HEK293T (cell line): ENCODE measurements at regions not wholly inside any gene's neighbourhood (a gene's known extent, or its start where the extent isn't known, plus 50 kb on each side); places are given as distances from the start of the nearest gene placed in this dataset.
"Not testable (repeated sequence)": the region's sequence is repeated elsewhere in the genome, so short reads cannot be mapped to it uniquely, and the experiment has no call there.

Source experiments
- CTCF ChIA-PET: fragments of 350-600 bp; formaldehyde crosslinking; extraction: SDS; loops from one replicate; lab custom pipeline; 2021; ENCODE audit warnings: antibody characterized with exemption, inconsistent platforms; lab: Yijun Ruan, JAX
- POLR2A ChIA-PET: fragments of 350-600 bp; formaldehyde crosslinking; extraction: SDS; loops from one replicate; lab custom pipeline; 2020; ENCODE audit warnings: antibody characterized with exemption, inconsistent platforms; lab: Yijun Ruan, JAX
- DNase-seq: peaks from one replicate; pipeline ENCODE4 v3.0.0; 2012; ENCODE audit warnings: mixed read lengths; ENCODE audit errors: extremely low spot score
- ARNT ChIP-seq: fragments of 450-650 bp; IDR thresholded peaks from 2 replicates; pipeline ENCODE4 v1.6.1; 2017; ENCODE audit warnings: mild to moderate bottlenecking
- BHLHE40 ChIP-seq: fragments of 450-650 bp; IDR thresholded peaks from 2 replicates; pipeline ENCODE4 v1.6.1; 2016; ENCODE audit warnings: mild to moderate bottlenecking, moderate library complexity, borderline replicate concordance
- CTBP1 ChIP-seq: fragments of 450-650 bp; IDR thresholded peaks from 2 replicates; pipeline ENCODE4 v1.6.1; 2016; ENCODE audit warnings: borderline replicate concordance
- ELF4 ChIP-seq: fragments of 450-650 bp; IDR thresholded peaks from 2 replicates; pipeline ENCODE4 v1.6.1; 2017; ENCODE audit warnings: antibody characterized with exemption
- FOXA1 ChIP-seq: fragments of 450-650 bp; IDR thresholded peaks from 2 replicates; pipeline ENCODE4 v1.6.1; 2016; ENCODE audit warnings: mild to moderate bottlenecking
- FOXK2 ChIP-seq: fragments of 450-650 bp; IDR thresholded peaks from 2 replicates; pipeline ENCODE4 v1.6.1; 2016; ENCODE audit warnings: mild to moderate bottlenecking
- FOXM1 ChIP-seq: fragments of 450-650 bp; IDR thresholded peaks from 2 replicates; pipeline ENCODE4 v1.6.1; 2017; ENCODE audit warnings: mild to moderate bottlenecking, borderline replicate concordance
- HDGF ChIP-seq: fragments of 450-650 bp; IDR thresholded peaks from 2 replicates; pipeline ENCODE4 v1.6.1; 2017; ENCODE audit warnings: antibody characterized with exemption, borderline replicate concordance
- L3MBTL2 ChIP-seq: fragments of 450-650 bp; conservative IDR thresholded peaks from 2 replicates; pipeline ENCODE4 v1.6.1; 2016; ENCODE audit warnings: mild to moderate bottlenecking
- LEF1 ChIP-seq: fragments of 450-650 bp; IDR thresholded peaks from 2 replicates; pipeline ENCODE4 v1.6.1; 2017; ENCODE audit warnings: mild to moderate bottlenecking, borderline replicate concordance
- NFRKB ChIP-seq: fragments of 450-650 bp; IDR thresholded peaks from 2 replicates; pipeline ENCODE4 v1.6.1; 2016; ENCODE audit warnings: mild to moderate bottlenecking, moderate library complexity
- SP1 ChIP-seq: fragments of 450-650 bp; IDR thresholded peaks from 2 replicates; pipeline ENCODE4 v1.6.1; 2017
- SUZ12 ChIP-seq: fragments of 450-650 bp; IDR thresholded peaks from 2 replicates; pipeline ENCODE4 v1.6.1; 2016; ENCODE audit warnings: mild to moderate bottlenecking
- TARDBP ChIP-seq: fragments of 450-650 bp; IDR thresholded peaks from 2 replicates; pipeline ENCODE4 v1.6.1; 2016
- ZNF384 ChIP-seq: fragments of 450-650 bp; IDR thresholded peaks from 2 replicates; pipeline ENCODE4 v1.6.1; 2016
- TF ChIP-seq, protein P1 (sequence below): fragments of 450-650 bp; IDR thresholded peaks from 2 replicates; pipeline ENCODE4 v1.6.1; 2016

DNA sequence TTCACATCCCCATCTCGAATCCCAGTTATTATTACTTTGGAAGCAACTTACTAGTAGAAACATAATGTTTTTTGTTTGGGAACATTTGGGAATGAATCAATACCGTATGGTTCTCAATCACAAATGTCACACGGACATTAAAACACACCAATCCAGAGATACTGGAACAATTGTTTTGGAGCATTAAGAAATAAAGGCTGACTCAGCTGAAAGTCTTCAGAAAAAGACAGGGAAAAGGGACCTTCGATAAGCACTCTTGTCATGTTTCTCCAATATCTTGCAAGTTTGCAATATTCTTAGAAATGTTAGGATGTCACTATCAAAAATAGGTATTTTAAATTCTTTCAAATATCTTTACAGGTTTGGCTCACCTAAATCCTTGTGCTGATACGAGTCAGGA, 362.4 kb downstream of the CETN3 start:
- DNase-seq: no peak
- ChIA-PET POLR2A (no interaction called here), CTCF (no interaction called here)
- TF ChIP-seq TARDBP (no peak), FOXM1 (no peak), ELF4 (no peak), L3MBTL2 (no peak), NFRKB (no peak), LEF1 (no peak), SP1 (no peak), FOXK2 (no peak), ARNT (no peak), CTBP1 (no peak)
- TF ChIP-seq, protein P1, sequence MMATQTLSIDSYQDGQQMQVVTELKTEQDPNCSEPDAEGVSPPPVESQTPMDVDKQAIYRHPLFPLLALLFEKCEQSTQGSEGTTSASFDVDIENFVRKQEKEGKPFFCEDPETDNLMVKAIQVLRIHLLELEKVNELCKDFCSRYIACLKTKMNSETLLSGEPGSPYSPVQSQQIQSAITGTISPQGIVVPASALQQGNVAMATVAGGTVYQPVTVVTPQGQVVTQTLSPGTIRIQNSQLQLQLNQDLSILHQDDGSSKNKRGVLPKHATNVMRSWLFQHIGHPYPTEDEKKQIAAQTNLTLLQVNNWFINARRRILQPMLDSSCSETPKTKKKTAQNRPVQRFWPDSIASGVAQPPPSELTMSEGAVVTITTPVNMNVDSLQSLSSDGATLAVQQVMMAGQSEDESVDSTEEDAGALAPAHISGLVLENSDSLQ: no peak

DNA sequence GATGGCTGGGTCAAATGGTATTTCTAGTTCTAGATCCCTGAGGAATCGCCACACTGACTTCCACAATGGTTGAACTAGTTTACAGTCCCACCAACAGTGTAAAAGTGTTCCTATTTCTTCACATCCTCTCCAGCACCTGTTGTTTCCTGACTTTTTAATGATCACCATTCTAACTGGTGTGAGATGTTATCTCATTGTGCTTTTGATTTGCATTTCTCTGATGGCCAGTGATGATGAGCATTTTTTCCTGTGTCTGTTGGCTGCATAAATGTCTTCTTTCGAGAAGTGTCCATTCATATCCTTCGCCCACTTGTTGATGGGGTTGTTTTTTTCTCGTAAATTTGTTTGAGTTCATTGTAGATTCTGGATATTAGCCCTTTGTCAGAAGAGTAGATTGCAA, 369.5 kb downstream of the CETN3 start:
- POLR2A ChIA-PET, DNase-seq, CTCF ChIA-PET: not testable (repeated sequence)

DNA sequence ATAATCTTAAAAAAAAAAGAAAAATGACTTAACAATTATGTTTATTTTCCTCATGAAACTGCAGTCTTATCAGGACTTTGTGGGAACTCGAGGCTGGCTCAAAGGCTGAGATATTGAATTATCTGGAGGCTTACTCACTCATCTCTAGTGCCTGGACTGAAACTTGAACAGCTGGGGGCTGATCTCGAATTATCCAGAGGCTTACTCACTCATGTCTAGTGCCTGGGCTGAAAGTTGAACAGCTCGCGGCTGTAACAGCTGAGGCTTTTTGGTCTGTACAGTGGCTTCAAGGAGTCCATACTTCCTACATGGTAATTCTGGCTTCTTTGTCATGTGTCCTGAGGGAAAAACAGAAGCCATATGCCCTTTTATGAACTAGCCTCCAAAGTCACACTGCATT, 371.9 kb downstream of the CETN3 start:
- no peak for TF ChIP-seq CTBP1
- no peak for TF ChIP-seq ZNF384
- no peak for TF ChIP-seq ELF4
- TF ChIP-seq HDGF: no peak
- TF ChIP-seq SUZ12: no peak
- TF ChIP-seq, protein P1: no peak
- no peak for TF ChIP-seq FOXM1
- TF ChIP-seq FOXK2: no peak
- no peak for TF ChIP-seq BHLHE40
- no peak for DNase-seq
- ChIA-PET CTCF (interaction anchor here (0.7 kb wide), 1 partner anchor 666 kb away, joined by 8 read pairs; no protein-coding TSS in a partner anchor), POLR2A (no interaction called here)

DNA sequence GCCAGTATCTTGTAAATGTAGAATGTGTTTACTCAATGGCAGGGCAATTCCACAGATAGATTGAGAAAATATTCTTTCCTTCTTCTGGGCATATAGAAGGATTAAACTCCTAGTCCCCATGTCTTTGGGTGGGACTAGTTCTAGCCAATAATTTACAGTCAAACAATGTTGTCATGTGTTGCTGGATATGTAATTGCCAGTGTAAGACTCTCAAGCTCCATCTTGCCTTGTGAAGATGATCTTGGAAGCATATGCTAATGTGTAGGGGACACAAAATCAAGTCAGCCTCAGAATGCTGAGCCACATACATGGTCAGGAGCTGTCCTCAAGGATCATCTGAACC, 386.9 kb downstream of the CETN3 start:
- CTCF ChIA-PET: no interaction called here
- POLR2A ChIA-PET: no interaction called here
- TF ChIP-seq FOXK2 (no peak), SUZ12 (no peak), TARDBP (no peak), CTBP1 (no peak), ELF4 (no peak), NFRKB (no peak), L3MBTL2 (no peak), ZNF384 (no peak), FOXM1 (no peak), BHLHE40 (no peak), HDGF (no peak)
- TF ChIP-seq, protein P1: no peak
- no peak for DNase-seq

DNA sequence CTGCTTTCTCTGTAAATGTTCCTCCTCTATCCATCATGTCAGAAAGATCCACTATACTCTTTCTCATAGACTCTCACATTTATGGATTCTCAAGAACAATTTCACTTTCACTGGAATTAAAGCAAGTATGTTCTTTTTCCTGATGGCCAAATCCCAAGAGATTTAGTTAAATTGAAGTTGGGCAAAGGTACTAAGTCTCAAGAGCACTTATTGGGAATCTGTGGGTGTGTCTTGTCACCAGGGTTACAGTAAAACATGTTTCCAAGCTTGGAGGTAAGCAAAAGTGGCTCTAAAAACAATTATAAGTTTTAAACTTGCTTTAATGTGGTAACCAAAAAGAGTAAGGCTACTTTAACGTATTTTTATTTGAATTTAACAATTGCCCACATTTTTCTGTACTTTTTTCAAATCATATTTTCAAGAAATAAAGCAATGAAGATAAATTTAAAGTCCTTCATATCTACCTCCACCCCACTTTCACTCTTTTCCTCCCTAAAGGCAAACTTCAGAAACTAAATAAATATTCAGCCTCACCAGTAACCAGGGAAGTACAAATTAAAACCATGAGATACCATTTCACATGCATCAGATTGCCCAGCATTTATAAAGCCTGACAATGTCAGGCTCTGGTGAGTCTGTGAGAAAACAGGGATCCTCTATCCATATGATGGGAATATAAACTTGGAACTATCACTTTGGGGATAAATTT, 387.4 kb downstream of the CETN3 start:
- TF ChIP-seq ARNT (no peak), LEF1 (no peak), HDGF (no peak), SP1 (no peak), NFRKB (no peak), TARDBP (no peak), FOXA1 (no peak), SUZ12 (no peak), FOXK2 (no peak), ZNF384 (no peak), FOXM1 (no peak)
- CTCF ChIA-PET: no interaction called here
- no peak for DNase-seq
- POLR2A ChIA-PET: no interaction called here

DNA sequence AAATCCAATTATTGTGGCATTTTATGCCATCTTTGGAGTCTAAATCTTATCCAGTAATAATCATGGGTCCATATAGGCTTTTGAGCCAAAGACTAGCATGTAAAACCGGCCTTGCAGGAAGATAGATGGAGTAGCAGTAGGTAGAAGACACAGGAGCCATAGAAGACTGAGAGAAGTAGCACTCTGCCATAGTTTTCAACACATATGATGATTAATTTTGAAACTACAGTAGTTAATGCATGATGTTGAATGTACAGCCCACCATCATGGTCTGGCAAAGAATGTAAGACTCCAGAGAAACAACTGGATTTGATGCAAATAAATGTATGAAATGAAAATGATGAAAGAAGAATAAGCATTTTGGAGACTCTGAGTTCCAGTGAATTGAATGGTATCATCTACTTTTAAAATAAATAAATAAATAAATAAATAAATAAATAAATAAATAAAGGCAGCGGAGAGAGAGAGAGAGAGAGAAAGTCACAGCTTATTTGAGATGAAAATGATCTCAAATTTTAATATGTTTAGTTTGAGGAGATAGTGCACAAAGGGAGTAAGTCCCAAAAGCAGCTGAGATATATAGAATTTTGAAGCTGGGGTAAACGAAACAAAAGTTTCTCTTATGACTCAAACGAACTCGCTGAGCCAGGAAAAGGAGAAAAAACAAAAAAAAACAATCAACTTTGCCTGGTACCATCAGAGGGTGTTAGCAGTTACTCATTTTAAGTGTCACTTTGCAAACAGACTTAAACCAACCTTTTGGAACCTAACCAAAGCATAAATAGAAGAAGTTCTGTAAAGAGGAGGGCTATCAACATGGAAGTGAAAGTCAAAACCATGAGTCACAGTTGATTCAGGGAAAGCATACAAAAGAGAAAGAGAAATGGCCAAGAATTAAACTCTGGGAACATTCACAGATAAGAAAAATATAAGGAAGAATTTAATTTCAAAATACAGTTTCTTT, 388.7 kb downstream of the CETN3 start:
- ChIA-PET CTCF (no interaction called here), POLR2A (no interaction called here)
- no peak for DNase-seq
- TF ChIP-seq BHLHE40: no peak
- no peak for TF ChIP-seq ARNT
- TF ChIP-seq NFRKB: no peak
- no peak for TF ChIP-seq SP1
- TF ChIP-seq, protein P1: no peak
- no peak for TF ChIP-seq ZNF384
- TF ChIP-seq LEF1: no peak
- TF ChIP-seq FOXK2: no peak
- no peak for TF ChIP-seq L3MBTL2
- no peak for TF ChIP-seq SUZ12
- TF ChIP-seq FOXA1: no peak
- no peak for TF ChIP-seq CTBP1
- TF ChIP-seq TARDBP: no peak
- no peak for TF ChIP-seq FOXM1
- no peak for TF ChIP-seq HDGF
- no peak for TF ChIP-seq ELF4
